Right ventricle myocardium superior (tissue), 1 donor: ENCODE measurements at regions not wholly inside any gene's neighbourhood (a gene's known extent, or its start where the extent isn't known, plus 50 kb on each side); places are given as distances from the start of the nearest gene placed in this dataset.
"Not testable (repeated sequence)": the region's sequence is repeated elsewhere in the genome, so short reads cannot be mapped to it uniquely, and the experiment has no call there.

ENCODE experiments used
- ATAC-seq: fragments of 200-7000 bp; cut with Tn5 transposase; one replicate; pipeline ENCODE4 v1.9.1; 2020; ENCODE audit warnings: mild to moderate bottlenecking; ENCODE audit not compliant: poor library complexity
- DNase-seq: peaks from one replicate; pipeline ENCODE4 v3.0.0-alpha.2; 2020
- intact Hi-C: fragments of 100-400 bp; cut with DNase I; formaldehyde crosslinking; loops from one replicate; pipeline ENCODE4 v1.11.2; 2022
- donor health status: DM: no; HTN: yes; CAD: no; lungs with severe emphysema.

DNA sequence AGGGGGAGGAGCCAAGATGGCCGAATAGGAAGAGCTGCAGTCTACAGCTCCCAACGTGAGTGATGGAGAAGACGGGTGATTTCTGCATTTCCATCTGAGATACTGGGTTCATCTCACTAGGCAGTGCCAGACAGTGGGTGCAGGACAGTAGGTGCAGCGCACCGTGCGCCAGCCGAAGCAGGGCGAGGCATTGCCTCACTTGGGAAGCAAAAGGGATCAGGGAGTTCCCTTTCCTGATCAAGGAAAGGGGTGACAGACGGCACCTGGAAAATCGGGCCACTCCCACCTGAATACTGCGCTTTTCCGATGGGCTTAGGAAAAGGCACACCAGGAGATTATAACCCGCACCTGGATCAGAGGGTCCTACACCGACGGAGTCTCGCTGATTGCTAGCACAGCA, 121.1 kb upstream of the SESTD1 start:
- intact Hi-C loops, ATAC-seq: not testable (repeated sequence)

DNA sequence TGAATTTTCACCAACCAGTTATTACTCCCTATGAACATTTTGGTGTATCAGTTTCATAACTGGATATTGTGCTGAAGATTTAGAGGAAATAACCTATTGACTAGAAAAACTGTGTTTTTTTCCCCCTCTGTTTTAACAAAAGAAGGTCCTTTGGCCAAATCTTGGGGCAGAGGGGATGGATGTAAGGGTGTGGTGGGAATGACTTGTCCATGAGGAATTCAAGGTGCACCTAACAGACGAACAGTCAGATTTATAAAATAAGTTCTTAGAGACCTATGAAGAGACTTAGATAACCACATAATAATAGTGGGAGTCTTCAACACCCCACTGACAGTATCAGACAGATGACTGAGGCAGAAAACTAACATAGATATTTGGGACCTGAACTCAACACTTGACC, 119.3 kb upstream of the SESTD1 start:
- DNase-seq, result no peak
- intact Hi-C loops, result no loop called here
- ATAC-seq, result no peak

More for the DNA sequence above, 121.1 kb upstream of the SESTD1 start:
- DNase-seq, result not testable (repeated sequence)

DNA sequence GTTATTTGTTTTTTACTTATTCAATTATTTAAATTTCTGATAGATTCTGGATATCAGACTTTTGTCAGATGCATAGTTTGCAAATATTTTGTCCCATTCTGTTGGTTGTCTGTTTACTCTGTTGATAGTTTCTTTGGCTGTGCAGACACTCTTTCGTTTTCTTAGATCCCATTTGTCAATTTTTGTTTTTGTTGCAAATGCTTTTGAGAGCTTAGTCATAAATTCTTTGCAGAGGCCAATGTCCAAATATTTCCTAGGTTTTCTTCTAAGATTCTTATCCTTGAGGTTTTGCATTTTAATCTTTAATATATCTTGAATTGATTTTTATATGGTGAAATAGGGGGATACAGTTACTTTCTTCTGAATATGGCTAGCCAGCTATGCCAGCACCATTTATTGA, 112.7 kb upstream of the SESTD1 start:
- intact Hi-C loops, result no loop called here
- ATAC-seq (no peak), DNase-seq (no peak)

DNA sequence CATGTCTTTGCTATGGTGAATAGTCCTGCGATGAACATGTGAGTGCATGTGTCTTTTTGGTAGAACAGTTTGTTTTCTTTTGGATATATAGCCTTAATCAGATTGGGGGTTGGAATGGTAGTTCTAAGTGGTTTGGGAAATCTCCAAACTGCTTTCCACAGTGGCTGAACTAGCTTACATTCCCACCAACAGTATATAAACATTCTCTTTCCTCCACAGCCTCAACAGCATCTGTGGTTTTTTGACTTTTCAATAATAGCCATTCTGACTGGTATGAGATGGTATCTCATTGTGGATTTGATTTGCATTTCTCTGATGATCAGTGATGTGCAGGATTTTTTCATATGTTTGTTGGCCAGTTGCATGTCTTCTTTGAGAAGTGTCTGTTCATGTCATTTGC, 112.2 kb upstream of the SESTD1 start:
- no peak for DNase-seq
- ATAC-seq, result no peak
- intact Hi-C loops, result no loop called here

DNA sequence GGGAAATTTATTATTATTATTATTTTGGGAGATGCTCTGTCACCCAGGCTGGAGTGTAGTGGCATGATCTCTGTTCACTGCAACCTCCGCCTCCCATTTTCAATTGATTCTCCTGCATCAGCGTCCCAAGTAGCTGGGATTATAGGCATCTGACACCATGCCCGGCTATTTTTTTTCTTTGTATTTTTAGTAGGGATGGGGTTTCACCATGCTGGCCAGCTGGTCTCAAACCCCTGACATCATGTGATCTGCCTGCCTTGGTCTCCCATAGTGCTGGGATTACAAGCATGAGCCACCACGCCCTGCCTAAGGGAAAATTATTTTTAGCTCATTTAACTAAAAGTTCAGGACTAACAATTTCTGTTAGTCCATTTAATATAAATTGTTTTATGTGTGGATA, 109.2 kb upstream of the SESTD1 start:
- intact Hi-C loops, result no loop called here
- ATAC-seq (no peak), DNase-seq (no peak)

DNA sequence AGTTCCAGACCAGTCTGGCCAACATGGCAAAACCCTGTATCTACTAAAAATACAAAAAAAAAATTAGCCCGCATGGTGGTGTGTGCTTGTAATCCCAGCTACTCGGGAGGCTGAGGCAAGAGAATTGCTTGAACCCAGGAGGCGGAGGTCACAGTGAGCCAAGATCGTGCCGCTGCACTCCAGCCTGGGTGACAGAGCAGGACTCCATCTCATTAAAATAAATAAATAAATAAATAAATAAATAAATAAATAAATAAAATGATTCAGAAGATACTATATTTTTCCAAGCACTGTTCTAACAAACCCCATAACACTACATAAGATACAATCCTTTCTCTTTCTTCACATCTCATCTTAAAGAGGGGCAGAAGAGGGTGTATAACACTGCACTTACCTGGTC, 100.9 kb upstream of the SESTD1 start:
- ATAC-seq, intact Hi-C loops, DNase-seq: not testable (repeated sequence)

DNA sequence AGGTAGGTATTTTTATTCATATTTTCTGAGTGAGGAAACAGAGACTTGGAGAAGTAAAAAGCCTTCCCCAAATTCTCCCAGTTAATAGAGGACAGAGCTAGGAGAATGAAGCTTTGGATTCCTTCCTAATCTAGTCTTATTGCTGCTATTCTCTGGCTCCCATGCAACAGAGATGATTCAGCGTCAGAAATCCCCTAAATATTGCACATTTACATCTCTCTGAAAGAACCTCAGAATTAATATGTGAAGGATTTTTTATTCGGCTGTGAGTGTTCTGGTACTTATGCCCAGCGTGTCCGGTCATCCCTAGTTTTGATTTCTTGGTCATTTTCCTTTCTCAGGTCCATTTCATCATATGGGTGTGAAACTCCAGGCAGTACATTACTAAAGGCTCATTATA, 91.2 kb upstream of the SESTD1 start:
- ATAC-seq (no peak), DNase-seq (no peak)
- intact Hi-C loops, result no loop called here

DNA sequence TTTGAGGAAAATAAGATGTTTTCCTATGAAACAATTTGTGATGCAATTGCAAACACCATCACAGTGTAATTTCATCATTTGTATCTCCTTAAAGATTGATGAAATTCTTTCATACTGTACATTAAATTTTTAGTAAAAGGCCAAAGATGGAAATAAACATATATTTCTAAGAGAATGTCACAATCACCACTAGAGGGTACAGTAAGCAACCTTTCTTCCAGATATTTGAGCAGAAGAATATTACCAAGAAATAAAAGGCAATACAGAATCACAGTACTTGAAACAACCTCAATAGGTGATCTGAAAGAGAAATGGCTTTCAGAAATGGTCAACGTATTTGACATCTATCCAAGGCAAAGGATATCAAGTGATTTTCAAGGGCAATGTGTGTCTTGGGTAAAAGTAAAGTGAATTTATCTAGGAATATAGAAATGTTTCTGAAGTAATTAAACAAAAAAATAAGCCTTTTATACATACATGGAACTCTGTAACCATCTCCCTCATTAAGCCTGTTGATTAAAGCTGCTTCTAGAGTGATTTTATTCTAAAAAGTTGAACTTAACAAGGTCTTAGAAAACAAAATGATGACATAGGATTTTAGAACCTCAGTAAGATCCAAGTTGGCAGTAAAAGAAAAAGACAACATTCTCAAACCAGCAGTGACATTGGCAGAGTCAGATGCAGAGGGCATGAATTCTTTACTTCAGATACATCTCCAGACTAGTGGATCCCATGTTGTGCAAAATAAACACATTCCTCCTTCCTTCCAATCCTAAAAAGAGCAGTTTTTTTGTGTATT, 90.3 kb upstream of the SESTD1 start:
- intact Hi-C loops, result no loop called here
- no peak for ATAC-seq
- DNase-seq, result no peak

DNA sequence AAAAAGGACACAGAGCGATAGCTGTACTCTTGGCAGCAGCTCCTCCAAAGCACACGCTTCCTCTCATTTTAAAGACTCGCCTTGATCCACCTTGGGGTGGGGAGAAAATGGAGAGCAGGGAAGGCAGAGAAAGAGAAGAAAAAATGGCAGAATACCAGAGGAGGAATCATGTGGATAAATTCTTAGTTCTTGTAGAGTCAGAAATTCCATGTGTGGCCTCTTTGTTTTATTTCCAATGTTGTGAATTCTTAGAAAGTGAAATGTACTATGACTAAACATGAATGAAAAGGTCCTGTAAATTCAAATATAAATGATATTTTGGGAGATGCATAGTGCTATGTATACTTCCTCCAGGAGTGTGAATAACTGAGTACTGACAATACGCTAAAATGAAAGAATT, 89.7 kb upstream of the SESTD1 start:
- DNase-seq, result no peak

DNA sequence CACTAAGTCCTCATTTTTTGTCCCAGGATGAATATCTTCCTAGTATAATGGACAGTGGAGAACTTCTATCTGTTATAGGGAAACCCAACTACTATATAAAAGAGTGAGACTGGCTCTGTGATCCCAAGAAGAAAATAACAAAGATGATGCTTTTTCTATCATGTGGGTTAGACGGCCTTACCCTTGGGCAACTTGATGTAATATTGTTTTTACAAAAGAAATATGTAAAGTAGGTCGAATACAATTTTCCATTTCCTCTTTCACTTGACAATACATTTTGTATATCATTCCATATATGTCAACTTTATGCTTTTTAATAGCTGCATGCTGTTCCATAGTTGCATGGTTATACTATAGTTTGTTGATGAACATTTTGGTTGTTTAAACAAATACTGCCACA, 87.5 kb upstream of the SESTD1 start:
- no peak for DNase-seq
- ATAC-seq, result no peak
- intact Hi-C loops, result no loop called here

More for the DNA sequence above, 89.7 kb upstream of the SESTD1 start:
- ATAC-seq, result no peak
- intact Hi-C loops, result no loop called here

DNA sequence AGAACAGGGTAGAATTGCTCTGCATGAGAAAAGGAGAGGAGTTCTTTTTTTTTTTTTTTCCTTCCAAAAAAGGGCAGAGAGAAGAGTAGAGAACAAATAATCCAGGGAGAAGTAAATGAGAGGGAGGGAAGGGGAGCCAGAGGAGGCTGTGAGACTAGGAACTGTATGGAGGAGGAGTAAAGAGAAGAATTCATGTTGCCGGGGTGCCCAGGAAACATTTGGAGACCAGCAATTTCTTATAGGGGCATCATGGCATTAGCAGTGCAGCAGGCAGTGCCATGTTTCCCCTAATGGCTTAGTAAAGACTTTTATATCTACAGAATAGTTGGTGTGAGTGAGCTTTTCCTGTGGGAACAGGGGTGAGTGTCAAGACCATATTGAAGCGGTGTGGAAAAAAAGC, 86.4 kb upstream of the SESTD1 start:
- DNase-seq, result no peak
- ATAC-seq, result no peak
- intact Hi-C loops, result no loop called here

DNA sequence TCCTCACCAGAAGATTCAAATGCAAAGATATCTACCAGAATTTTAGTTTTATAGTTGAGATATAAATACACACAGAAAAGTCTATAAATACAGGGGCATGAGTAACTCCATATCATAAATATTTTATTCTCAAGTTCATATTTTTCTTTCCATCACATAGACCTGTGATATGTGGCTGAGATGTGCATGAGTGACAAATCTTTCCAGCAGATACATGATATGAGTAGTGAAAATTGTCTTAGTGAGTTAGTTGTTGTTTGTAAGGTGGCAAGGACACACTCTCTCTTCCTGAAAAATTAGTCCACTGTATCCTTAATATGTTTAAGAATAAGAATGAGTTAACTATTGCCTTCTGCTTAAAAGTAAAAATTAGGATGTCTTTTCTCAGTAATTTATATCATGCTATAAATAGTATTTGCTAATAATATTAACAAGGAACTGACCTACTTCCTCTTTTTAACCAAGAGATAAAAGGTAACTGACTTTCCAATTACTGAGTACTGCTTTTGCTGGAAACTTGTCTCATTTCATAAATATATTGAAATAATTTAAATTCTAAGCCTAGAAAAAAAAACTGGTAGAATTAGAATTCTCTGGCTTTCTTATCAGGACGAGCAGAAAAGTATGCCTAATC, 85.2 kb upstream of the SESTD1 start:
- ATAC-seq, result no peak
- intact Hi-C loops, result loop anchor here (10.0 kb wide), 1 partner anchor 125 kb away; no protein-coding TSS in a partner anchor
- DNase-seq, result no peak

DNA sequence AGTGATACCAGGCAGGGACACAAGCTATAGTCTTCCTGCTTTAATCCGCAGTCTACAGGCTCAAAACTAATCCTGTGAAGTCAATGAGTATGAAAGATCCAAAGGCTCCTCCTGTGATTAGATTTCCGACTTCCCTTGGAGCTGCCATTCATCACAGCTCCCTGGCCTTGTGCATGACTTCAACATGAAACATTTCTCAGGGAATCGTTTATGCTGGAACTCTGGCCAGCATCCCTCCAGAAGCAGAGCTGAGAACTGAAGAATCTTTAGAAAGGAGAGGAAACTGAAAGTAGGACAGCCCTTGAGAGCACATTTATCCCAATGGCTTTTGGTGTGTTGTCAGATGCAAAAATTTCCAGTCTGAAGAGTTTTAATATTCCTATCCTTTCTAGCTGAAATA, 84.3 kb upstream of the SESTD1 start:
- intact Hi-C loops, result loop anchor here (10.0 kb wide), 1 partner anchor 124 kb away; no protein-coding TSS in a partner anchor
- DNase-seq, result no peak
- ATAC-seq, result peak; percentile 31

DNA sequence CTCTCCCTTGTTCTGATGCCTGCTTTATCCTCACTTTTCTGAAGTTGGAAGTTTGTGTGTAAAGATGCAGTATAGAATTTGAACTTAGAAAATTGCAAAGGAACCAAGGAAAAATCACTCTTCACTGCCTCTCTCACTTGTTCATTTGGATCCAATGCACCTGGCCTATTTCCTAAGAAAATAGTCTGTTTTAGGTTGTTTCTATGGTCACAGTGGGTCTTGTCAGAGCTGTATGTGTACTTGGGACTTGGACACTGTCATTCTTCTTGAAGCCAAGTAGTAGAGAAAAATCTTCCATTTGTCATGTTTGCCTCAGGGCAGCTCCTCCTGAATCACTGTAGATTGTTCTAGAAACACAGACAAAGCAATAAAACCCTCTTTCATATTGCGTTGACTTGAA, 80.3 kb upstream of the SESTD1 start:
- ATAC-seq, result peak; percentile 32
- DNase-seq, result no peak
- intact Hi-C loops, result loop anchor here (10.0 kb wide), 1 partner anchor 120 kb away; no protein-coding TSS in a partner anchor

DNA sequence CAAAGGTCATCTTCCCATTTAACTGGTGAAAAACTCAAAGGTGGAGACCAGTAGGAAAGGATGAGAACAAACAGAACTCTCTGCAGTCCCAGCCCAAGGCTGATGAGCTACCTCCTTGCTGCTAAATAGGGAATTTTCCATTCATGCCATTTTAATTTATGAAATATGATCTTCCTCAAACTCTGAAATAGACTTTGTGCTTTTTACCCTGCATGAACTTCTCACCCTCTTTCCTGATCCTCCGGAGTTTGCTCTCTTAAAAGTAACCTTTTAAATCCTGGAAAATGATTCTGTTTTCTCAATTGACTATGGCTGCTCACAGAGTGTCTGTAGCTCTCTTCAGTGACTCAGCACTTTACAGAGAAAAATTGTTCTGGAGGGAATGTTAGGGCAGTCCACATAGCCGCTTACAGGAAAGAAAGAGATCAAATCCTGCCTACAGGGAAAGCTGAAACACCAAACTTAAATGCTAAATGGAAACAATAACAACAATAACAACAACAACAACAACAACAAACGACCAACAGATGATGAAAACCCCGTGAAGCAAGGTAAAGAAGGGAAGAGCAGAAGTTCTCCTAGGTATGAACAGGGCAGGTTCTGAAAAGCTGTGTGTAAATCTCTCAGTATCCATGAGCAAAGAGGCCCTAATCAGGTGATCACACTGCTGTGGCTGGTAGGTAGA, 79.8 kb upstream of the SESTD1 start:
- intact Hi-C loops, result loop anchor here (10.0 kb wide), 1 partner anchor 120 kb away; no protein-coding TSS in a partner anchor
- peak; percentile 61 for ATAC-seq
- DNase-seq, result no peak

DNA sequence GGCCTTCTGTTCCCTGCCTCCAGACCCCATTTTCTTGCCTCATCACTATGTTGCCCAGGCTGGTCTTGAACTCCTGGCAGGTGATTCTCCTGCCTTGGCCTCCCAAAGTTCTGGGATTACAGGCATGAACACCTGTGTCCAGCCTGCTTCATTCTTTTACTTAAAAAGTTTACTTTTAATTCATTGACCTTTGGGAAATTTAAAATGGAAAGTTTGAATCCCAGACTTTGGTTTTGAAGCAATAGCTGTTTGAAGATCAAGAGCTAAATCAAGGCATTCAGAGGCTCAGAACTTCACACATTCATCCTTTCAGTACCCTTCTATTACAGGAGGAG, 79.3 kb upstream of the SESTD1 start:
- DNase-seq (no peak), ATAC-seq (no peak)
- intact Hi-C loops, result loop anchor here (10.0 kb wide), 1 partner anchor 119 kb away; no protein-coding TSS in a partner anchor

DNA sequence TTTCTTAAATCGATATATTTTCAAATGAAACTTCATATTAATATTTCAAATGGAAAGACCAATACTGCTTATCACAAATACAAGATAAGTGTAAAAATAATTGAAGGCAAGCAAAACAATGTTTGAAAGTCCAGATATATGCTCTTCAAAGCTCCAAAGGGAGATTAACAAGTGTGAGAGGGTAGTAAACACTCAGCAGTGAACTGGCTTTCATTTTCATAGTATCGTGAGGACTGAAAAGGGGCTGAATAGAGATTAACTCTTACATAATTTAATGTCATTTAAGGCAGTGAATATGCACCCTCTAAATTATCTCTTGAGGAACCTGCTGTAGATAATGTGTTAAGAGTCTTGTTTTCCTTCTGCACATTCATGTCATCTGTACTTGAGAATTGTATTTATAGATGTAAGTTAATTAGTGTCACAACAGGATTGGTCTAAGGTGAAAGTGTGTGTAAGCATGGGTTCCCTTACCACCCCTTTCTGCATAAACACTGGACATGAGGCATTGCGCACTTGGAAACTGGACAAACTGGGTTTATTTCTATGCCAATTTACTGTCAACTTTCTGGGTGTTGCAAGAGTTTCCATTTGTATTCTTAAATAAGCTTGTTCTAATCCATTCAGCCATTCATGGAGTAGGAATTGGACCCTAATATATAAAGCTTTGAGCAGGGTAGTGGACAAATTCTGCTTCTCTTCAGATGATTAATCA, 76.7 kb upstream of the SESTD1 start:
- intact Hi-C loops, result loop anchor here (10.0 kb wide), 1 partner anchor 117 kb away; no protein-coding TSS in a partner anchor
- ATAC-seq, result peak; percentile 22
- no peak for DNase-seq

DNA sequence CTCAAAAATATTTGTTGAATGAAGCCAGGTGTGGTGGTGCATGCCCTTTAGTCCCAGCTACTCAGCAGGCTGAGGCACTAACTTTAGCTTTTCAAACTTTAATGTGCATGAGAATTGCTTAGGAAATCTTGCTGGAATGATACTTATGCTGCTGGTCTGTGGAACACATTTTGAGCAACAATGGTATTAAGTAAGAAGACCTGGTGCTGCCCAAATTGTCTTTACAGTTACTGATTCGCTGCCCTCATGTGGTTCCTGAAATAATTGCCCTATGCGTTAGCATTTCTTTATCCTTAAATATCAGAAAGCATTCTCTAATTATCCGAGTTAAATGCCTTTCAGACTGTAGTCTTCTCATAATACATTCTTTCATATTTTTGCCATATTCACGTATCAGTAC, 76.0 kb upstream of the SESTD1 start:
- intact Hi-C loops, result loop anchor here (10.0 kb wide), 1 partner anchor 116 kb away; no protein-coding TSS in a partner anchor
- ATAC-seq (peak; percentile 30), DNase-seq (no peak)

DNA sequence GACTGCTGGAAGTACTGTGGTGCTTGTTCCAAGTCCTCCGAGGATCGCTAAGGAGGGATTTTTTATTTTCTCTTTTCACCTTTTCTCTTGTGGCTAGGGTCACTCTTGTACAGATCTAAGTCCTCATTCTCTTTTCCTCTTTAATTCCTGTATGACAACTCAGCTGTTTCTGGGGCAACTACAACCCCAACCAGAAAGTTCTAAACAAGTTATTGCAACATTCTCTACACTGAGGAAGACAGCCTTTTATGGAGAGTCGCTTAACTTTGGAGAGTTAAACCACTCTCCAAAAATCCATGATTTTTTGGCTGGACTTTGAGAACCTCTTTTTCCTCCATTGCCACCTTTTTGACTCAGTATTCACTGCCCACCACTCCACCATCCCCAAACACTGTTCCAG, 74.0 kb upstream of the SESTD1 start:
- ATAC-seq (peak; percentile 71), DNase-seq (no peak)
- intact Hi-C loops, result no loop called here
